Dedifferentiated amniotic fluid mesenchymal stem cell (primary cell): ENCODE measurements at regions not wholly inside any gene's neighbourhood (a gene's known extent, or its start where the extent isn't known, plus 50 kb on each side); places are given as distances from the start of the nearest gene placed in this dataset.
"Not testable (repeated sequence)": the region's sequence is repeated elsewhere in the genome, so short reads cannot be mapped to it uniquely, and the experiment has no call there.

Experiments used
- DNase-seq: peaks from one replicate; pipeline ENCODE4 v3.0.0-alpha.2; 2016; ENCODE audit errors: extremely low spot score

- DNase-seq = no peak
Observed at GRCh38 chr1:244758708-244759107, 76.8 kb upstream of the COX20 start.

- no peak for DNase-seq
Observed at GRCh38 chr1:244759158-244759557, 76.3 kb upstream of the COX20 start.

- no peak for DNase-seq
Observed at GRCh38 chr1:244760471-244760870, 75.0 kb upstream of the COX20 start.

GRCh38 chr1:244761279-244761678 is 74.2 kb upstream of the COX20 start:
- no peak for DNase-seq

- DNase-seq = no peak
Observed at GRCh38 chr1:244762629-244763028, 72.8 kb upstream of the COX20 start.

GRCh38 chr1:244768186-244768585 is 67.3 kb upstream of the COX20 start:
- no peak for DNase-seq

- DNase-seq = no peak
Observed at GRCh38 chr1:244768804-244769203, 66.7 kb upstream of the COX20 start.

- not testable (repeated sequence) for DNase-seq
Observed at GRCh38 chr1:244770556-244770955, 64.9 kb upstream of the COX20 start.

- no peak for DNase-seq
Observed at GRCh38 chr1:244773513-244773912, 61.9 kb upstream of the COX20 start.

- DNase-seq = not testable (repeated sequence)
Observed at GRCh38 chr1:244776783-244777182, 58.7 kb upstream of the COX20 start.

GRCh38 chr1:244778344-244778743 is 57.1 kb upstream of the COX20 start:
- peak; percentile 71 for DNase-seq

- no peak for DNase-seq
Observed at GRCh38 chr1:244779410-244779809, 56.0 kb upstream of the COX20 start.

GRCh38 chr1:244780311-244780710 is 55.1 kb upstream of the COX20 start:
- no peak for DNase-seq

- no peak for DNase-seq
Observed at GRCh38 chr1:244782056-244782455, 53.4 kb upstream of the COX20 start.

GRCh38 chr1:244783138-244783537 is 52.3 kb upstream of the COX20 start:
- DNase-seq = no peak
